Neural progenitor cell (in vitro differentiated cells): ENCODE measurements at regions not wholly inside any gene's neighbourhood (a gene's known extent, or its start where the extent isn't known, plus 50 kb on each side); places are given as distances from the start of the nearest gene placed in this dataset.

Experiments
- DNase-seq: peaks from one replicate; pipeline ENCODE4 v3.0.0-alpha.2; 2016; ENCODE audit warnings: low spot score
- H2AFZ ChIP-seq: fragments of 200-600 bp; sonication (generic); replicated peaks from 2 replicates; pipeline ENCODE4 v1.6.1; 2016; ENCODE audit warnings: antibody characterized with exemption
- H3F3A ChIP-seq: fragments of 200-600 bp; sonication (generic); 2 replicates; pipeline ENCODE4 v1.6.1; 2016; ENCODE audit warnings: antibody characterized with exemption, low read depth
- H3K27ac ChIP-seq: fragments of 200-600 bp; sonication (generic); 2 replicates; pipeline ENCODE4 v1.5.1; 2016; ENCODE audit warnings: mild to moderate bottlenecking
- H3K27me3 ChIP-seq: fragments of 200-600 bp; sonication (generic); 2 replicates; pipeline ENCODE4 v1.6.1; 2016; ENCODE audit warnings: mild to moderate bottlenecking, moderate library complexity
- H3K36me3 ChIP-seq: fragments of 200-600 bp; sonication (generic); 2 replicates; pipeline ENCODE4 v1.5.1; 2016
- H3K4me1 ChIP-seq: fragments of 200-600 bp; sonication (generic); 2 replicates; pipeline ENCODE4 v1.6.1; 2016; ENCODE audit warnings: mixed run types
- H3K4me2 ChIP-seq: fragments of 200-600 bp; sonication (generic); 2 replicates; pipeline ENCODE4 v1.6.1; 2016
- H3K4me3 ChIP-seq: fragments of 200-600 bp; sonication (generic); 2 replicates; pipeline ENCODE4 v1.5.1; 2016
- H3K79me2 ChIP-seq: fragments of 200-600 bp; sonication (generic); 2 replicates; pipeline ENCODE4 v1.6.1; 2016; ENCODE audit warnings: low read depth
- H3K9ac ChIP-seq: fragments of 200-600 bp; sonication (generic); 2 replicates; pipeline ENCODE4 v1.6.1; 2016
- H3K9me3 ChIP-seq: fragments of 200-600 bp; sonication (generic); 2 replicates; pipeline ENCODE4 v1.5.1; 2016; ENCODE audit warnings: low read depth
- H4K20me1 ChIP-seq: fragments of 200-600 bp; sonication (generic); 2 replicates; pipeline ENCODE4 v1.6.1; 2016; ENCODE audit warnings: low read depth
- H3K27ac Mint-ChIP-seq: 3 replicates; pipeline ENCODE4 v1.8.0; 2021; ENCODE audit warnings: mixed read lengths
- H3K27me3 Mint-ChIP-seq: 2 replicates; pipeline ENCODE4 v1.8.0; 2022; ENCODE audit warnings: low read depth, mild to moderate bottlenecking, inconsistent platforms, moderate library complexity, mixed read lengths; ENCODE audit not compliant: insufficient read depth
- H3K36me3 Mint-ChIP-seq: 3 replicates; pipeline ENCODE4 v1.8.0; 2021; ENCODE audit warnings: mixed read lengths
- H3K4me1 Mint-ChIP-seq: 3 replicates; pipeline ENCODE4 v1.8.0; 2021; ENCODE audit warnings: mixed read lengths
- H3K4me3 Mint-ChIP-seq: 3 replicates; pipeline ENCODE4 v1.8.0; 2021; ENCODE audit warnings: mild to moderate bottlenecking, moderate library complexity, mixed read lengths
- H3K9me3 Mint-ChIP-seq: 3 replicates; pipeline ENCODE4 v1.8.0; 2020; ENCODE audit warnings: mixed read lengths
- EZH2 ChIP-seq: fragments of 200-600 bp; sonication (generic); IDR thresholded peaks from 2 replicates; pipeline ENCODE4 v1.6.1; 2017; ENCODE audit warnings: antibody characterized with exemption, mild to moderate bottlenecking, moderate library complexity
- EZH2phosphoT487 ChIP-seq: fragments of 200-600 bp; sonication (generic); IDR thresholded peaks from 2 replicates; pipeline ENCODE4 v1.6.1; 2017; ENCODE audit warnings: antibody characterized with exemption
- TF ChIP-seq, protein P1 (sequence below): fragments of 200-600 bp; sonication (generic); IDR thresholded peaks from 2 replicates; pipeline ENCODE4 v1.5.1; 2017; ENCODE audit warnings: antibody characterized with exemption, mild to moderate bottlenecking

DNA sequence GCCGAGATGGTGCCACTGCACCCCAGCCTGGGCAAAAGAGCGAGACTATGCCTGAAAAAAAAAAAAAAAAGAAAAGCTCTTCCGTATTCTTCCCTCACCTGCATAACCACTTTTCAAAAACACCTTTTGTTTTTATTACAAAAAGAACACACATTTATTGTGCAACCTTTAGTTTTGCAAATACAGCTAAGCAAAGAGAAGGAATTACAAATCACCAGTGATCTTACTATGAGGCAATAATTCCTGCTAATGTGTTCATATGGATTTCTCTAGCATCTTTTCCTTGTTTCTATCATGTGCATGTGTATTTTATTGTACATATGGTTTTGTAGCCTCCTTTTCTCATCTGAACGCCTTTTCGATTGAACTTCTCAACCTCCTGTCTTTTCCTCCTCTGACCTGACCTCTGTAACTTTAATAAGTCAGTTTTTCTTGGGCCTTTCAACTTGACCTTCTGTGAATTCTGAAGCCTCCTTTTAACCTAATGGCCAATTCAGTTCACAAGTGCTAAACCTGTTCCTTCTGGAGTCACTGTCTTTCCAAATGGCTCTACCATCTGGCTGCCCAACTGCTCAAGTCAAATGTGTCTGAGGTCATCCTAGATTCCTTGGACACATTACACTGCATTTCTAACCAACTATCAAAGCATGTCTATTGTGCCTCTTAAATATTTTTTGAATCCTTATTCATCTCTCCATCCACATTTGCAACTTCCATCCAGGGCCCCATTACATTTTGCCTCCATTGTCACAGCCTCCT, 59.1 kb upstream of the DAPL1 start:
- no peak for TF ChIP-seq EZH2
- TF ChIP-seq, protein P1, sequence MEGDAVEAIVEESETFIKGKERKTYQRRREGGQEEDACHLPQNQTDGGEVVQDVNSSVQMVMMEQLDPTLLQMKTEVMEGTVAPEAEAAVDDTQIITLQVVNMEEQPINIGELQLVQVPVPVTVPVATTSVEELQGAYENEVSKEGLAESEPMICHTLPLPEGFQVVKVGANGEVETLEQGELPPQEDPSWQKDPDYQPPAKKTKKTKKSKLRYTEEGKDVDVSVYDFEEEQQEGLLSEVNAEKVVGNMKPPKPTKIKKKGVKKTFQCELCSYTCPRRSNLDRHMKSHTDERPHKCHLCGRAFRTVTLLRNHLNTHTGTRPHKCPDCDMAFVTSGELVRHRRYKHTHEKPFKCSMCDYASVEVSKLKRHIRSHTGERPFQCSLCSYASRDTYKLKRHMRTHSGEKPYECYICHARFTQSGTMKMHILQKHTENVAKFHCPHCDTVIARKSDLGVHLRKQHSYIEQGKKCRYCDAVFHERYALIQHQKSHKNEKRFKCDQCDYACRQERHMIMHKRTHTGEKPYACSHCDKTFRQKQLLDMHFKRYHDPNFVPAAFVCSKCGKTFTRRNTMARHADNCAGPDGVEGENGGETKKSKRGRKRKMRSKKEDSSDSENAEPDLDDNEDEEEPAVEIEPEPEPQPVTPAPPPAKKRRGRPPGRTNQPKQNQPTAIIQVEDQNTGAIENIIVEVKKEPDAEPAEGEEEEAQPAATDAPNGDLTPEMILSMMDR: no peak
- TF ChIP-seq EZH2phosphoT487: no peak

DNA sequence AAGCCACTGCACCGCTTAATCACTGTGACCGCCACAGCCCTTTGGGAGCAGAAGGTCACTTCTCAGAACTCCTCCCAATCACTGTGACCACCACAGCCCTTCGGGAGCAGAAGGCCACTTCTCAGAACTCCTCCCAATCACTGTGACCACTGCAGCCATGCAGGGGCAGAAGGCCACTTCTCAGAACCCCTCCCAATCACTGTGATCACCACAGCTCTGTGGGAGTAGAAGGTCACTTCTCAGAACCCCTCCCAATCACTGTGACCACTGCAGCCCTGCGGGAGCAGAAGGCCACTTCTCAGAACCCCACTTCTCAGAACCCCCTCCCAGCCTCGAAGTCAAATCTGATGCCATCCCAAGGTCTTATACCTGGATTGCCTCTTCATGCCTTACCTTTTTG, 56.8 kb upstream of the DAPL1 start:
- no peaks in the 10 kb centered on the region for H3K9me3 Mint-ChIP-seq
- Histone ChIP-seq H3K4me3 (no peak overlapping the region), H4K20me1 (no peaks in the 10 kb centered on the region), H2AFZ (no peak overlapping the region), H3K27ac (no peak overlapping the region), H3K79me2 (no peaks in the 10 kb centered on the region), H3K9ac (no peak overlapping the region), H3K4me1 (no peaks in the 10 kb centered on the region), H3F3A (no peaks in the 10 kb centered on the region), H3K4me2 (no peak overlapping the region), H3K36me3 (no peaks in the 10 kb centered on the region), H3K27me3 (peaks cover 24% of the 10 kb centered on the region), H3K9me3 (no peaks in the 10 kb centered on the region)
- DNase-seq: no peak
- H3K4me3 Mint-ChIP-seq: no peak overlapping the region
- H3K27me3 Mint-ChIP-seq: peaks cover 6% of the 10 kb centered on the region
- peaks cover 14% of the 10 kb centered on the region for H3K4me1 Mint-ChIP-seq
- TF ChIP-seq, protein P1: no peak
- no peak for TF ChIP-seq EZH2
- no peak for TF ChIP-seq EZH2phosphoT487
- no peak overlapping the region for H3K27ac Mint-ChIP-seq
- H3K36me3 Mint-ChIP-seq: no peaks in the 10 kb centered on the region

More for the DNA sequence above, 59.1 kb upstream of the DAPL1 start:
- H3K36me3 ChIP-seq: no peaks in the 10 kb centered on the region
- no peak overlapping the region for H3K9ac ChIP-seq
- no peak overlapping the region for H2AFZ ChIP-seq
- H3F3A ChIP-seq: no peaks in the 10 kb centered on the region
- H3K36me3 Mint-ChIP-seq: no peaks in the 10 kb centered on the region
- peaks cover 17% of the 10 kb centered on the region for H3K4me1 Mint-ChIP-seq
- H3K27ac ChIP-seq: no peak overlapping the region
- DNase-seq: no peak
- H3K27me3 ChIP-seq: peaks cover under 1% of the 10 kb centered on the region
- H3K4me1 ChIP-seq: no peaks in the 10 kb centered on the region
- no peaks in the 10 kb centered on the region for H3K9me3 ChIP-seq
- H3K4me3 Mint-ChIP-seq: no peak overlapping the region
- no peak overlapping the region for H3K4me3 ChIP-seq
- H3K4me2 ChIP-seq: no peak overlapping the region
- H3K9me3 Mint-ChIP-seq: no peaks in the 10 kb centered on the region
- H4K20me1 ChIP-seq: no peaks in the 10 kb centered on the region
- H3K79me2 ChIP-seq: no peaks in the 10 kb centered on the region
- H3K27ac Mint-ChIP-seq: no peak overlapping the region
- H3K27me3 Mint-ChIP-seq: peaks cover 4% of the 10 kb centered on the region

DNA sequence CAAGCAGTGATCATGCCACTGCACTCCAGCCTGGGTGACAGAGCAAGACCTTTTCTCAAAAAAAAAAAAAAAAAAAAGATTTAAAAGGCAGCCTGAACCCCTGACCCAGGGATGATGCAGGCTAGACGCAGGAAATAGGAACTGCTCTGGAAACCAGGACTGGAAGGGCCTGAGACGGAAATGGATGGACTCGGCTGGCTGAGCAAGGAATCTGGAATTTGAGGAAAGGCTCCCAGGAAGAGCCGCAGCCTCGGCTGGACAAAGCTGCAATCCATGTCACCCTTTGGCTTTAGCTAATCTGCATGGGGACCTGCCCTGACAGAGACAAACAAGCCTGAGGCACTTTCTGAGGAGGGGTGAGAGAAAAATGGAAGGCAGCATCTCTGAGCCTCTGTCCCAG, 55.0 kb upstream of the DAPL1 start:
- no peak overlapping the region for H2AFZ ChIP-seq
- no peaks in the 10 kb centered on the region for H3K36me3 Mint-ChIP-seq
- H3K27me3 ChIP-seq: peaks cover 39% of the 10 kb centered on the region
- no peaks in the 10 kb centered on the region for H3K9me3 Mint-ChIP-seq
- H3K4me3 Mint-ChIP-seq: no peak overlapping the region
- H3K9ac ChIP-seq: no peak overlapping the region
- peaks cover 7% of the 10 kb centered on the region for H3F3A ChIP-seq
- peaks cover 6% of the 10 kb centered on the region for H3K4me1 ChIP-seq
- TF ChIP-seq EZH2phosphoT487: no peak
- no peak for TF ChIP-seq EZH2
- TF ChIP-seq, protein P1: no peak
- no peak overlapping the region for H3K4me3 ChIP-seq
- H3K4me2 ChIP-seq: no peak overlapping the region
- no peak overlapping the region for H3K27ac Mint-ChIP-seq
- no peak overlapping the region for H3K27ac ChIP-seq
- H3K4me1 Mint-ChIP-seq: peaks cover 31% of the 10 kb centered on the region
- H3K36me3 ChIP-seq: no peaks in the 10 kb centered on the region
- H3K27me3 Mint-ChIP-seq: peaks cover 9% of the 10 kb centered on the region
- H3K9me3 ChIP-seq: no peaks in the 10 kb centered on the region
- no peaks in the 10 kb centered on the region for H3K79me2 ChIP-seq
- DNase-seq: no peak
- H4K20me1 ChIP-seq: no peaks in the 10 kb centered on the region
